Gastrocnemius medialis (tissue), 4 donors: ENCODE measurements at regions not wholly inside any gene's neighbourhood (a gene's known extent, or its start where the extent isn't known, plus 50 kb on each side); places are given as distances from the start of the nearest gene placed in this dataset.
A peak's percentile ranks its signal among the peaks of the same experiment; 100 is the strongest.
"Not testable (repeated sequence)": the region's sequence is repeated elsewhere in the genome, so short reads cannot be mapped to it uniquely, and the experiment has no call there.

Experiments used
- ATAC-seq, 2 donors: fragments of 150-250 bp; one replicate each; pipeline ENCODE4 v1.9.1; 2016
- DNase-seq, 2 donors: peaks; one replicate each; pipeline ENCODE4 v3.0.0-alpha.2; 2019
- H3K27ac ChIP-seq, 4 donors: fragments of 200-600 bp; sonication (generic); 1 replicate in 1 of 4; 2 replicates in 3 of 4; pipeline ENCODE4 v1.5.1; 2016 to 2018; ENCODE audit warnings: mild to moderate bottlenecking in 2 of 4, moderate library complexity in 1 of 4
- H3K27me3 ChIP-seq, 3 donors: fragments of 200-600 bp; sonication (generic) in 2 of 3; 1 replicate in 1 of 3; 2 replicates in 2 of 3; pipeline versions ENCODE4 v1.5.1 to v1.6.0; 2016 to 2019; ENCODE audit warnings: mild to moderate bottlenecking in 1 of 3, moderate library complexity in 1 of 3
- H3K36me3 ChIP-seq, 2 donors: fragments of 200-600 bp; sonication (generic) in 1 of 2; one replicate each; pipeline ENCODE4 v1.5.1; 2017 to 2018
- H3K4me1 ChIP-seq, 2 donors: fragments of 200-600 bp; sonication (generic) in 1 of 2; one replicate each; pipeline ENCODE4 v1.5.1; 2016 to 2017; ENCODE audit warnings: mild to moderate bottlenecking in 2 of 2
- H3K4me3 ChIP-seq, 4 donors: fragments of 200-600 bp; sonication (generic) in 3 of 4; 1 replicate in 1 of 4; 2 replicates in 3 of 4; pipeline ENCODE4 v1.5.1; 2016 to 2019; ENCODE audit warnings: mild to moderate bottlenecking in 2 of 4
- H3K9me3 ChIP-seq, 3 donors: fragments of 200-600 bp; sonication (generic) in 2 of 3; 1 replicate in 1 of 3; 2 replicates in 2 of 3; pipeline ENCODE4 v1.5.1; 2016 to 2019
- POLR2A ChIP-seq, 2 donors: fragments of 450-650 bp; IDR thresholded peaks; one replicate each; pipeline ENCODE4 v1.6.1; 2017; ENCODE audit warnings: antibody characterized with exemption in 2 of 2, mild to moderate bottlenecking in 2 of 2, moderate library complexity in 2 of 2
- in situ Hi-C, 4 donors: fragments of 200-750 bp; cut with MboI; loops; one replicate each; pipeline versions ENCODE4 v1.15.0 to v1.8.0; 2017; ENCODE audit warnings: low sequenced_read_pairs in 4 of 4
- intact Hi-C: fragments of 100-400 bp; cut with DNase I; formaldehyde crosslinking; loops from one replicate; pipeline ENCODE4 v1.15.1; 2023; ENCODE audit warnings: low total_unique reads
- TF ChIP-seq, protein P1 (sequence below), 5 experiments: fragments of 450-650 bp in 3 of 5; fragments of 200-600 bp in 2 of 5; sonication (generic) in 2 of 5; IDR thresholded peaks in 4 of 5; conservative IDR thresholded peaks in 1 of 5; 1 replicate in 4 of 5; 2 replicates in 1 of 5; pipeline ENCODE4 v1.5.1; 2016 to 2019; ENCODE audit warnings: antibody characterized with exemption in 5 of 5, mild to moderate bottlenecking in 3 of 5, moderate library complexity in 3 of 5

DNA sequence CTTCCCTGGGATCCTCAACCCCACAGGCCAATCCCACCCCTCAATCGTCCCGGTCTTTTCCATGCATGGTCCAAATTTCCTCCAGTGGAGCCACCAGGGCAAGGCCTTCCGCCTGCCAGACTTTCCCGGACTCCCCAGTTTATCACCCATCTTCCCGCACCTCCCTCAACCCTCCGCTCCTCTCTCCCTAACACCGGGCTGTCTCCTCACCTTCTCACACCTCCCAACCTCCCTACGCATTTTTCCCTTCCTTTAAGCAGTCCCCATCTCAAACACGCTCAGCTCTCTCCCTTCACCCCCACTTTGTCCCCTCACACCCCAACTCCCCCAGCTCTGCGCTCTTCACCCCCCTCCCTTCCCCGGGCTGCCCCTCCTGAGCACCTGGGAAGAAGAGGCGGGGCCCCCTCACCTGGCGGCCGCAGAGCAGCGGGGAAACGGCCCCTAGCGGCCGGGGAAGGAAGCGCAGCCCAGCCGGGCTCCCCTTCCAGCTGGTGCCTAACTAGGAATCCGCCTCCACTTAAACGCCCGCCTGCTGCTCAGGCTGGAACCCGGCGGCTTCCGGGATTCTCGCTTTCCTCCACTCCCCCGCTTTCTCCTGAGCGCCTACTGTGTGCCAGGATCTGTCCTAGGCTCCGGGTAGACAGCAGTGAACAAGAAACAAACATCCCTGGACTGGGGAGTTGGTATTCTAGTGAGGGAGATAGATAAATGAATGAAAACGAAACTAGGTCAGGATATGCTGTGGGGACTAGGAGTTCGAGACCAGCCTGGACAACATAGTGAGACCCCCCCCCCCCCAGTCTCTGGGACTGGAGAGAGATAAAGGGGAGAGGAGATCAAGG lies 126.7 kb downstream of the CRLF3 start:
- H3K9me3 ChIP-seq, H3K27ac ChIP-seq, intact Hi-C loops, H3K36me3 ChIP-seq, H3K4me1 ChIP-seq, in situ Hi-C loops: not testable (repeated sequence)
- Histone ChIP-seq H3K27me3 (peaks cover 28 to 50% (median 30%) of the 10 kb centered on the region in 3 donors), H3K4me3 (peak overlapping the region; percentile 20 to 49 (median 38))
- TF ChIP-seq, protein P1, sequence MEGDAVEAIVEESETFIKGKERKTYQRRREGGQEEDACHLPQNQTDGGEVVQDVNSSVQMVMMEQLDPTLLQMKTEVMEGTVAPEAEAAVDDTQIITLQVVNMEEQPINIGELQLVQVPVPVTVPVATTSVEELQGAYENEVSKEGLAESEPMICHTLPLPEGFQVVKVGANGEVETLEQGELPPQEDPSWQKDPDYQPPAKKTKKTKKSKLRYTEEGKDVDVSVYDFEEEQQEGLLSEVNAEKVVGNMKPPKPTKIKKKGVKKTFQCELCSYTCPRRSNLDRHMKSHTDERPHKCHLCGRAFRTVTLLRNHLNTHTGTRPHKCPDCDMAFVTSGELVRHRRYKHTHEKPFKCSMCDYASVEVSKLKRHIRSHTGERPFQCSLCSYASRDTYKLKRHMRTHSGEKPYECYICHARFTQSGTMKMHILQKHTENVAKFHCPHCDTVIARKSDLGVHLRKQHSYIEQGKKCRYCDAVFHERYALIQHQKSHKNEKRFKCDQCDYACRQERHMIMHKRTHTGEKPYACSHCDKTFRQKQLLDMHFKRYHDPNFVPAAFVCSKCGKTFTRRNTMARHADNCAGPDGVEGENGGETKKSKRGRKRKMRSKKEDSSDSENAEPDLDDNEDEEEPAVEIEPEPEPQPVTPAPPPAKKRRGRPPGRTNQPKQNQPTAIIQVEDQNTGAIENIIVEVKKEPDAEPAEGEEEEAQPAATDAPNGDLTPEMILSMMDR (IDR thresholded peaks at IDR 0.05 in 4 of 5, conservative IDR thresholded peaks at IDR 0.05 in 1 of 5) = peak; percentile 55 to 89 (median 68)
- DNase-seq (peak in 1 of 2 donors; percentile 25), ATAC-seq (peak; percentile 63 to 73)

DNA sequence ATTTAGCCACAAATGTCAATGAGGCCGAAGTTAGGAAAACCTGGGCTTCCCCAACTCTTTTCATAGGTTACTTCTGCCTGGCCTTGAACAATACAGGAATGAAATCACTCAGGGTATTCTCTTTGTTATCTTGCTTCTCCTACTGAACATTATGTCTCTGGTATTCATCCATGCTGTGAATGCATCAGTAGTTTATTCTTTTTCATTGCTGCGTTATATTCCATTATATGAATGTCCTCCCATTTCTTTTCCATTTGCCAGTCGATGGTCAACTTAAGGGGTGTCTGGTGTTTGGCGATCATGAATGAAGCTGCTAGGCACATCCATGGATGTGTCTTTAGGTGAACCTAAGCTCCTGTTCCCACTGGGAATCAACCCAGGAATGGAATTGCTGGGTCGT lies 128.3 kb downstream of the CRLF3 start:
- no peak for TF ChIP-seq POLR2A (IDR thresholded peaks at IDR 0.05)
- TF ChIP-seq, protein P1 (IDR thresholded peaks at IDR 0.05 in 4 of 5, conservative IDR thresholded peaks at IDR 0.05 in 1 of 5) = no peak
- in situ Hi-C loops (no loop called here), intact Hi-C loops (no loop called here)
- Histone ChIP-seq H3K27ac (no peak overlapping the region), H3K9me3 (no peaks in the 10 kb centered on the region), H3K27me3 (peaks cover 20 to 39% (median 22%) of the 10 kb centered on the region in 3 donors), H3K4me1 (peaks cover 0 to 6% of the 10 kb centered on the region in 2 donors), H3K36me3 (no peaks in the 10 kb centered on the region), H3K4me3 (no peak overlapping the region)
- ATAC-seq = no peak
- no peak for DNase-seq

GRCh38 chr17:30695265-30695811 lies 129.2 kb downstream of the CRLF3 start:
- H3K36me3 ChIP-seq, H3K9me3 ChIP-seq, H3K4me1 ChIP-seq, intact Hi-C loops, ATAC-seq, DNase-seq, H3K27ac ChIP-seq, H3K4me3 ChIP-seq, in situ Hi-C loops: not testable (repeated sequence)
- peaks cover 16 to 39% (median 18%) of the 10 kb centered on the region in 3 donors for H3K27me3 ChIP-seq

GRCh38 chr17:30693772-30694171 lies 130.7 kb downstream of the CRLF3 start:
- H3K36me3 ChIP-seq, DNase-seq, intact Hi-C loops, H3K9me3 ChIP-seq, H3K27ac ChIP-seq, in situ Hi-C loops, H3K4me3 ChIP-seq, ATAC-seq, H3K4me1 ChIP-seq: not testable (repeated sequence)
- TF ChIP-seq, protein P1 (IDR thresholded peaks at IDR 0.05 in 4 of 5, conservative IDR thresholded peaks at IDR 0.05 in 1 of 5) = peak in 1 of 5 experiments; percentile 19
- peaks cover 5 to 32% (median 11%) of the 10 kb centered on the region in 3 donors for H3K27me3 ChIP-seq

- ATAC-seq, H3K4me3 ChIP-seq, in situ Hi-C loops: not testable (repeated sequence)
Observed at GRCh38 chr17:30689266-30690000, 135.1 kb downstream of the CRLF3 start.

GRCh38 chr17:30686538-30687479 lies 137.7 kb downstream of the CRLF3 start:
- intact Hi-C loops, DNase-seq, H3K4me3 ChIP-seq, ATAC-seq, H3K27ac ChIP-seq, H3K4me1 ChIP-seq, H3K27me3 ChIP-seq, H3K36me3 ChIP-seq, H3K9me3 ChIP-seq, in situ Hi-C loops: not testable (repeated sequence)

More at GRCh38 chr17:30689266-30690000, 135.1 kb downstream of the CRLF3 start:
- H3K27ac ChIP-seq, H3K4me1 ChIP-seq, H3K36me3 ChIP-seq, H3K9me3 ChIP-seq, DNase-seq, intact Hi-C loops: not testable (repeated sequence)
- peaks cover 0 to 16% (median 2%) of the 10 kb centered on the region in 3 donors for H3K27me3 ChIP-seq

GRCh38 chr17:30682280-30682679 lies 142.2 kb downstream of the CRLF3 start:
- H3K27me3 ChIP-seq, H3K4me3 ChIP-seq, intact Hi-C loops, H3K27ac ChIP-seq, H3K9me3 ChIP-seq, ATAC-seq, H3K36me3 ChIP-seq, DNase-seq, H3K4me1 ChIP-seq, in situ Hi-C loops: not testable (repeated sequence)
